ENCODE measurements at regions not wholly inside any gene's neighbourhood (a gene's known extent, or its start where the extent isn't known, plus 50 kb on each side); places are given as distances from the start of the nearest gene placed in this dataset.

GRCh38 chr9:102768002-102768401 is 227.1 kb upstream of the CYLC2 start:
- Histone ChIP-seq H3K4me2 (replicated peaks; ENCODE audit: low read depth, low read length, poor library complexity, severe bottlenecking) (no peak overlapping the region), H3K79me2 (ENCODE audit: control insufficient read depth, insufficient read depth, low read length) (no peaks in the 10 kb centered on the region), H3K9ac (ENCODE audit: low read length) (no peak overlapping the region), H3K9me3 (ENCODE audit: control extremely low read depth in 1 of 3, control insufficient read depth in 2 of 3, insufficient read depth in 1 of 3, low read length in 2 of 3) (no peaks in the 10 kb centered on the region), H3K4me3 (ENCODE audit: control extremely low read depth in 1 of 5, extremely low read depth in 1 of 5, insufficient read depth in 1 of 5, low read depth in 2 of 5, low read length in 4 of 5) (no peak overlapping the region), H2AFZ (ENCODE audit: insufficient read depth, low read depth, low read length, poor library complexity, severe bottlenecking) (no peak overlapping the region), H3K4me1 (ENCODE audit: control insufficient read depth in 2 of 2, insufficient read depth in 2 of 2, low read length in 2 of 2) (no peaks in the 10 kb centered on the region), H3K27me3 (replicated peaks in 1 of 4; ENCODE audit: control extremely low read depth in 1 of 4, control insufficient read depth in 3 of 4, insufficient read depth in 4 of 4, low read length in 3 of 4) (no peaks in the 10 kb centered on the region), H3K27ac (ENCODE audit: low read length in 2 of 2) (no peak overlapping the region), H3K36me3 (replicated peaks in 1 of 2; ENCODE audit: control extremely low read depth in 1 of 2, control insufficient read depth in 1 of 2, extremely low read depth in 1 of 2, insufficient read depth in 2 of 2, low read length in 1 of 2) (no peaks in the 10 kb centered on the region), H4K20me1 (ENCODE audit: control insufficient read depth, insufficient read depth, low read length, poor library complexity, severe bottlenecking) (no peaks in the 10 kb centered on the region)
- no peak for ATAC-seq (ENCODE audit: low read depth)
- CTCF ChIA-PET: no interaction called here
- no peak overlapping the region for H3K4me3 Mint-ChIP-seq
- H3K4me1 Mint-ChIP-seq: no peaks in the 10 kb centered on the region
- peaks cover 7% of the 10 kb centered on the region for H3K9me3 Mint-ChIP-seq (ENCODE audit: insufficient read depth)
- no peak overlapping the region for H3K27ac Mint-ChIP-seq
- H3K27me3 Mint-ChIP-seq: no peaks in the 10 kb centered on the region
- WGBS (ENCODE audit: insufficient coverage): no CpG with 5 or more reads among the region's 3 CpGs
- no peak for DNase-seq
- intact Hi-C loops (cut with micrococcal nuclease): no loop called here
- POLR2A ChIA-PET: no interaction called here
- TF ChIP-seq EZH2 (IDR thresholded peaks at IDR 0.05; ENCODE audit: borderline replicate concordance, insufficient read depth, low read depth, low read length, poor library complexity, severe bottlenecking) (no peak), CTCF (IDR thresholded peaks at IDR 0.05) (no peak)

GRCh38 chr9:102767076-102767475 is 228.1 kb upstream of the CYLC2 start:
- no peaks in the 10 kb centered on the region for H3K36me3 ChIP-seq (replicated peaks in 1 of 2; ENCODE audit: control extremely low read depth in 1 of 2, control insufficient read depth in 1 of 2, extremely low read depth in 1 of 2, insufficient read depth in 2 of 2, low read length in 1 of 2)
- H3K4me1 Mint-ChIP-seq: no peaks in the 10 kb centered on the region
- ChIA-PET POLR2A (no interaction called here), CTCF (interaction anchor here (0.7 kb wide), 1 partner anchor 439 kb away, joined by 3 read pairs; no protein-coding TSS in a partner anchor)
- H2AFZ ChIP-seq (ENCODE audit: insufficient read depth, low read depth, low read length, poor library complexity, severe bottlenecking): no peak overlapping the region
- H3K9me3 ChIP-seq (ENCODE audit: control extremely low read depth in 1 of 3, control insufficient read depth in 2 of 3, insufficient read depth in 1 of 3, low read length in 2 of 3): no peaks in the 10 kb centered on the region
- H3K79me2 ChIP-seq (ENCODE audit: control insufficient read depth, insufficient read depth, low read length): no peaks in the 10 kb centered on the region
- H3K27ac ChIP-seq (ENCODE audit: low read length in 2 of 2): no peak overlapping the region
- H3K9me3 Mint-ChIP-seq (ENCODE audit: insufficient read depth): peaks cover 3% of the 10 kb centered on the region
- intact Hi-C loops (cut with micrococcal nuclease): no loop called here
- H3K27me3 Mint-ChIP-seq: no peaks in the 10 kb centered on the region
- TF ChIP-seq EZH2 (IDR thresholded peaks at IDR 0.05; ENCODE audit: borderline replicate concordance, insufficient read depth, low read depth, low read length, poor library complexity, severe bottlenecking) (no peak), CTCF (IDR thresholded peaks at IDR 0.05) (no peak)
- DNase-seq (no peak), ATAC-seq (ENCODE audit: low read depth) (no peak)
- H3K4me3 Mint-ChIP-seq: no peak overlapping the region
- H3K4me1 ChIP-seq (ENCODE audit: control insufficient read depth in 2 of 2, insufficient read depth in 2 of 2, low read length in 2 of 2): no peaks in the 10 kb centered on the region
- H3K4me3 ChIP-seq (ENCODE audit: control extremely low read depth in 1 of 5, extremely low read depth in 1 of 5, insufficient read depth in 1 of 5, low read depth in 2 of 5, low read length in 4 of 5): no peak overlapping the region
- no peak overlapping the region for H3K9ac ChIP-seq (ENCODE audit: low read length)
- H3K27ac Mint-ChIP-seq: no peak overlapping the region
- no peaks in the 10 kb centered on the region for H3K27me3 ChIP-seq (replicated peaks in 1 of 4; ENCODE audit: control extremely low read depth in 1 of 4, control insufficient read depth in 3 of 4, insufficient read depth in 4 of 4, low read length in 3 of 4)
- WGBS (ENCODE audit: insufficient coverage): no CpG with 5 or more reads among the region's 4 CpGs
- H3K4me2 ChIP-seq (replicated peaks; ENCODE audit: low read depth, low read length, poor library complexity, severe bottlenecking): no peak overlapping the region
- no peaks in the 10 kb centered on the region for H4K20me1 ChIP-seq (ENCODE audit: control insufficient read depth, insufficient read depth, low read length, poor library complexity, severe bottlenecking)

Measured in B cell (primary cell).